Stomach (tissue), 8 donors: ENCODE measurements at regions not wholly inside any gene's neighbourhood (a gene's known extent, or its start where the extent isn't known, plus 50 kb on each side); places are given as distances from the start of the nearest gene placed in this dataset.

Experiments used
- DNase-seq, 2 donors: peaks; one replicate each; pipeline versions ENCODE4 v3.0.0 to v3.0.0-alpha.2; 2013 to 2019
- H3K27ac ChIP-seq, 5 donors: fragments of 200-600 bp in 4 of 5; sonication (generic) in 4 of 5; one replicate each; pipeline ENCODE4 v1.5.1; 2013 to 2019; ENCODE audit warnings: mild to moderate bottlenecking in 1 of 5, moderate library complexity in 1 of 5
- H3K27me3 ChIP-seq, 3 donors: fragments of 200-600 bp; sonication (generic); one replicate each; pipeline ENCODE4 v1.5.1; 2017 to 2019; ENCODE audit warnings: mixed run types in 1 of 3
- H3K36me3 ChIP-seq, 4 donors: fragments of 200-600 bp; sonication (generic); 1 replicate in 3 of 4; 2 replicates in 1 of 4; pipeline ENCODE4 v1.5.1; 2016 to 2019
- H3K4me1 ChIP-seq, 4 donors: fragments of 200-600 bp; sonication (generic); one replicate each; pipeline ENCODE4 v1.5.1; 2016 to 2019
- H3K4me3 ChIP-seq, 4 donors: fragments of 200-600 bp; sonication (generic) in 3 of 4; one replicate each; pipeline ENCODE4 v1.5.1; 2016 to 2019; ENCODE audit warnings: mild to moderate bottlenecking in 1 of 4
- H3K9me3 ChIP-seq, 4 donors: fragments of 200-600 bp; sonication (generic); one replicate each; pipeline ENCODE4 v1.5.1; 2016 to 2019
- EP300 ChIP-seq: sonication (generic); formaldehyde crosslinking; IDR thresholded peaks from one replicate; pipeline ENCODE4 v1.6.1; 2017; ENCODE audit warnings: antibody characterized with exemption
- POLR2A ChIP-seq, 4 donors: fragments of 450-650 bp; IDR thresholded peaks; one replicate each; pipeline ENCODE4 v1.6.1; 2016; ENCODE audit warnings: antibody characterized with exemption in 4 of 4, control low read depth in 2 of 4, mild to moderate bottlenecking in 1 of 4, moderate library complexity in 1 of 4
- POLR2AphosphoS5 ChIP-seq, 3 donors: sonication (generic); formaldehyde crosslinking; IDR thresholded peaks; one replicate each; pipeline ENCODE4 v1.6.1; 2016; ENCODE audit warnings: antibody characterized with exemption in 3 of 3
- WGBS, 5 donors: extraction: QIAGEN DNeasy Blood & Tissue Kit in 3 of 5; methylation state at CpG; one replicate each; pipeline versions ENCODE4 v1.1.5 to v1.1.7; 2013 to 2018; 5-methylcytosine and 5-hydroxymethylcytosine counted together
- intact Hi-C: fragments of 100-400 bp; cut with DNase I; formaldehyde crosslinking; loops from one replicate; pipeline ENCODE4 v1.15.1; 2023; ENCODE audit warnings: low total_unique reads
- TF ChIP-seq, protein P1 (sequence below), 7 experiments: fragments of 450-650 bp in 4 of 7; fragments of 200-600 bp in 3 of 7; sonication (generic) in 3 of 7; IDR thresholded peaks; one replicate each; pipeline ENCODE4 v1.5.1; 2016 to 2019; ENCODE audit warnings: antibody characterized with exemption in 7 of 7, control low read depth in 2 of 7, mild to moderate bottlenecking in 1 of 7
- donor health status: healthy with polysubstance abuse.
- donor health status: Bipolar disorder and iron deficiency.
- donor health status: healthy.

DNA sequence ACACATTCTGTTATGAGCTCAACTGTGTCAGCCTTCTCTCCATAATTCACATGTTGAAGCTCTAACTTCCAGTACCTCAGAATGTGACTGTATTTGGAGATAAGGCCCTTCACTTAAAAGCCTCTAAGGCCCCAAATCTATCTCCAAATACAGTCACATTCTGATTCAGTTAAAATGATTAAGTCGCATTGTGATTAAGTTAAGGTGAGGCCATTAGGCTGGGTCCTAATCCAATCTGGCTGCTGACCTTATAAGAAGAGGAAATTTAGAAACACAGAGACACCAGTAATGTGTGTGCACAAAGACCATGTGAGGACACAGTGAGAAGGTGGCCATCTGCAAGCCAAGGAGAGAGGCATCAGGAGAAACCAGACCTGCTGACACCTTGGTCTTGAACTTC, 141.6 kb downstream of the GXYLT1 start:
- intact Hi-C loops: no loop called here
- no peaks in the 10 kb centered on the region for H3K9me3 ChIP-seq
- no peak overlapping the region for H3K4me3 ChIP-seq
- H3K4me1 ChIP-seq: no peaks in the 10 kb centered on the region
- DNase-seq: no peak
- TF ChIP-seq POLR2AphosphoS5 (IDR thresholded peaks at IDR 0.05) (no peak), EP300 (no peak), POLR2A (IDR thresholded peaks at IDR 0.05) (no peak)
- TF ChIP-seq, protein P1, sequence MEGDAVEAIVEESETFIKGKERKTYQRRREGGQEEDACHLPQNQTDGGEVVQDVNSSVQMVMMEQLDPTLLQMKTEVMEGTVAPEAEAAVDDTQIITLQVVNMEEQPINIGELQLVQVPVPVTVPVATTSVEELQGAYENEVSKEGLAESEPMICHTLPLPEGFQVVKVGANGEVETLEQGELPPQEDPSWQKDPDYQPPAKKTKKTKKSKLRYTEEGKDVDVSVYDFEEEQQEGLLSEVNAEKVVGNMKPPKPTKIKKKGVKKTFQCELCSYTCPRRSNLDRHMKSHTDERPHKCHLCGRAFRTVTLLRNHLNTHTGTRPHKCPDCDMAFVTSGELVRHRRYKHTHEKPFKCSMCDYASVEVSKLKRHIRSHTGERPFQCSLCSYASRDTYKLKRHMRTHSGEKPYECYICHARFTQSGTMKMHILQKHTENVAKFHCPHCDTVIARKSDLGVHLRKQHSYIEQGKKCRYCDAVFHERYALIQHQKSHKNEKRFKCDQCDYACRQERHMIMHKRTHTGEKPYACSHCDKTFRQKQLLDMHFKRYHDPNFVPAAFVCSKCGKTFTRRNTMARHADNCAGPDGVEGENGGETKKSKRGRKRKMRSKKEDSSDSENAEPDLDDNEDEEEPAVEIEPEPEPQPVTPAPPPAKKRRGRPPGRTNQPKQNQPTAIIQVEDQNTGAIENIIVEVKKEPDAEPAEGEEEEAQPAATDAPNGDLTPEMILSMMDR (IDR thresholded peaks at IDR 0.05): no peak
- H3K36me3 ChIP-seq: no peaks in the 10 kb centered on the region
- 81 to 89% (median 85%) methylated on average over 1 of the region's 1 CpG for WGBS, 5 donors
- no peak overlapping the region for H3K27ac ChIP-seq
- H3K27me3 ChIP-seq: no peaks in the 10 kb centered on the region

DNA sequence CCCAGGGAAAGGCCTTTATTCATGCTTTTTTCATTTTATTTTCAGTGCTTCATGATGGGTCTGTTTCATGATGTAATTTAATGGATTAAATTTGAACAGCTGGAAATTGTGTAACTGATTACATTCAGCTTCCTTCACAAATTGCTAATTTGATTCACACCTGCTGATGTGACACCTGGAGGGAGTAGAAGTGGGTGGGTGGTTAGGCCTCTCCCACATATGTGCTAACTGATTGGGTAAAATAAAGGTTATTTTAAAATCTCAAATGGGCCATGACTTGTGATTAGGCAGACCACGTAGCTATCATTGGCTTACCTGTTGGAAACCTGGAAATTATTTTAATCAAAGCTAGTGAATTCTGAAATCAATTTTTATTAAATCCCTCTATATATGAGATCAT, 142.1 kb downstream of the GXYLT1 start:
- intact Hi-C loops: no loop called here
- TF ChIP-seq EP300 (no peak), POLR2AphosphoS5 (IDR thresholded peaks at IDR 0.05) (no peak), POLR2A (IDR thresholded peaks at IDR 0.05) (no peak)
- TF ChIP-seq, protein P1 (IDR thresholded peaks at IDR 0.05): no peak
- no peak overlapping the region for H3K4me3 ChIP-seq
- H3K9me3 ChIP-seq: no peaks in the 10 kb centered on the region
- 79 to 89% (median 85%) methylated on average over 1 of the region's 1 CpG for WGBS, 5 donors
- no peaks in the 10 kb centered on the region for H3K36me3 ChIP-seq
- no peaks in the 10 kb centered on the region for H3K27me3 ChIP-seq
- DNase-seq: no peak
- no peaks in the 10 kb centered on the region for H3K4me1 ChIP-seq
- no peak overlapping the region for H3K27ac ChIP-seq

DNA sequence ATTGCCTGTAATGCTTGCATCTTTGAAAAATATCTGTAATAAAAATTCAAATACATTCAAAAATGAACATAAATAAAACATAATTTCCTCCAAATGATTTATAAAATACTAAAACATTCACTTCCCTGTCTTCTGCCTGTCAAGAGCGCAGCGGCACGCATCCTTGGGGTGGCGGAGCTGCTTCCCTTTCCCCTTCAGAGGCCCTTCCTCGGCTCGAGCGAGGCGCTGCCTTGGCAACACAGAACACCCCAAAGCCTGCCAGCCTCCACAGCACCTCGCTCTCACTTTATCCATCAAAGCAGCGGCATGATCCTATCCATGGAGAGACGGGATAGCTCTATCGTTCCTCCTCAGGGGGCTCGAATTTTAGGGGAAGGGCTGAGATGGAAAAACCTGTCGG, 146.2 kb downstream of the GXYLT1 start:
- Histone ChIP-seq H3K36me3 (no peaks in the 10 kb centered on the region), H3K27ac (no peak overlapping the region), H3K9me3 (no peaks in the 10 kb centered on the region), H3K27me3 (no peaks in the 10 kb centered on the region), H3K4me3 (no peak overlapping the region), H3K4me1 (no peaks in the 10 kb centered on the region)
- intact Hi-C loops: no loop called here
- WGBS, 5 donors: 72 to 89% (median 84%) methylated on average over 14 of the region's 14 CpGs
- DNase-seq: no peak
- TF ChIP-seq EP300: no peak
- TF ChIP-seq, protein P1 (IDR thresholded peaks at IDR 0.05): no peak
- no peak for TF ChIP-seq POLR2AphosphoS5 (IDR thresholded peaks at IDR 0.05)
- no peak for TF ChIP-seq POLR2A (IDR thresholded peaks at IDR 0.05)

DNA sequence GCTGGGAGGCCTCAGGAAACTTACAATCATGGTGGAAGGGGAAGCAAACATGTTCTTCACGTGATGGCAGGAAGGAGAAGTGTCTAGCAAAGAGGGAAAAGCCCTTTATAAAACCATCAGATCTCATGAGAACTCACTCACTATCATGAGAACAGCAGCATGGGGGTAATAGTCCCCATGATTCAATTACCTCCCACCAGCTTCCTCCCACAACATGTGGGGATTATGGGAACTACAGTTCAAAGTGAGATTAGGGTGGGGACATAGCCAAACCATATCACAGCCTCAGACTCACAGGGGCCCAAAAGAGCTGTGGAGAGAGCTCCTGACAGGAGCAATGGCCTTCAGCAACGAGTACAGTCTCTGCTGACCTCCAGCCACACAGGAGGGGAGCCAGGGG, 151.4 kb downstream of the GXYLT1 start:
- no peaks in the 10 kb centered on the region for H3K36me3 ChIP-seq
- H3K4me1 ChIP-seq: no peaks in the 10 kb centered on the region
- no peak overlapping the region for H3K27ac ChIP-seq
- TF ChIP-seq EP300 (no peak), POLR2AphosphoS5 (IDR thresholded peaks at IDR 0.05) (no peak), POLR2A (IDR thresholded peaks at IDR 0.05) (no peak)
- TF ChIP-seq, protein P1 (IDR thresholded peaks at IDR 0.05): no peak
- no peaks in the 10 kb centered on the region for H3K27me3 ChIP-seq
- no peak overlapping the region for H3K4me3 ChIP-seq
- WGBS, 5 donors: 41 to 61% (median 51%) methylated on average over 2 of the region's 2 CpGs
- intact Hi-C loops: no loop called here
- peaks cover 0 to 8% (median 2%) of the 10 kb centered on the region in 4 donors for H3K9me3 ChIP-seq
- DNase-seq: no peak
